Liver (tissue), 8 donors: ENCODE measurements at regions not wholly inside any gene's neighbourhood (a gene's known extent, or its start where the extent isn't known, plus 50 kb on each side); places are given as distances from the start of the nearest gene placed in this dataset.

Experiments used
- DNase-seq: peaks from one replicate; pipeline ENCODE4 v3.0.0-alpha.2; 2017; ENCODE audit warnings: low spot score
- H3K27ac ChIP-seq, 2 donors: one replicate each; pipeline ENCODE4 v1.7.0; 2013; ENCODE audit warnings: inconsistent platforms in 2 of 2, low read length in 2 of 2, control low read depth in 1 of 2, low read depth in 1 of 2, mild to moderate bottlenecking in 1 of 2
- H3K27me3 ChIP-seq, 4 donors: one replicate each; pipeline versions ENCODE4 v1.6.1 to v1.7.0; 2013; ENCODE audit warnings: low read length in 3 of 4, inconsistent platforms in 1 of 4, mild to moderate bottlenecking in 1 of 4, moderate library complexity in 1 of 4; ENCODE audit not compliant: control insufficient read depth in 4 of 4, insufficient read depth in 4 of 4
- H3K36me3 ChIP-seq, 4 donors: one replicate each; pipeline versions ENCODE4 v1.6.1 to v1.7.0; 2013; ENCODE audit warnings: low read length in 3 of 4, mild to moderate bottlenecking in 3 of 4, low read depth in 1 of 4, moderate library complexity in 1 of 4; ENCODE audit not compliant: control insufficient read depth in 4 of 4, insufficient read depth in 3 of 4
- H3K4me1 ChIP-seq, 4 donors: one replicate each; pipeline versions ENCODE4 v1.6.1 to v1.7.0; 2013; ENCODE audit warnings: low read length in 3 of 4, mild to moderate bottlenecking in 3 of 4, moderate library complexity in 1 of 4; ENCODE audit not compliant: control insufficient read depth in 4 of 4, insufficient read depth in 4 of 4
- H3K4me3 ChIP-seq, 3 donors: one replicate each; pipeline versions ENCODE4 v1.6.1 to v1.7.0; 2013; ENCODE audit warnings: low read length in 3 of 3, control low read depth in 1 of 3, low read depth in 1 of 3, mild to moderate bottlenecking in 1 of 3
- H3K9ac ChIP-seq, 2 donors: one replicate each; pipeline ENCODE4 v1.7.0; 2013; ENCODE audit warnings: low read length in 2 of 2, mild to moderate bottlenecking in 2 of 2, moderate library complexity in 2 of 2, control low read depth in 1 of 2, low read depth in 1 of 2
- H3K9me3 ChIP-seq, 4 donors: one replicate each; pipeline versions ENCODE4 v1.6.1 to v1.7.0; 2013; ENCODE audit warnings: low read length in 3 of 4; ENCODE audit not compliant: control insufficient read depth in 4 of 4
- ATF3 ChIP-seq: IDR thresholded peaks from 2 replicates; pipeline ENCODE4 v1.6.1; 2016; ENCODE audit warnings: antibody characterized with exemption
- CTCF ChIP-seq: fragments of 150-350 bp; IDR thresholded peaks from 2 replicates; pipeline ENCODE4 v1.5.1; 2017; ENCODE audit warnings: improper control_type of control experiment, low read depth, low read length; ENCODE audit not compliant: missing input control
- EGR1 ChIP-seq, 2 donors: IDR thresholded peaks; 2 replicates each; pipeline ENCODE4 v1.6.1; 2016 to 2018; ENCODE audit warnings: antibody characterized with exemption in 2 of 2, low read depth in 2 of 2
- FOXA1 ChIP-seq: IDR thresholded peaks from 2 replicates; pipeline ENCODE4 v1.6.1; 2016; ENCODE audit warnings: antibody characterized with exemption
- GABPA ChIP-seq, 2 donors: IDR thresholded peaks in 1 of 2; conservative IDR thresholded peaks in 1 of 2; 2 replicates each; pipeline ENCODE4 v1.6.1; 2016; ENCODE audit warnings: antibody characterized with exemption in 2 of 2, mild to moderate bottlenecking in 1 of 2, moderate library complexity in 1 of 2
- HNF4A ChIP-seq, 2 donors: conservative IDR thresholded peaks; 2 replicates each; pipeline ENCODE4 v1.6.1; 2016; ENCODE audit warnings: antibody characterized with exemption in 2 of 2, mild to moderate bottlenecking in 2 of 2
- HNF4G ChIP-seq: IDR thresholded peaks from 2 replicates; pipeline ENCODE4 v1.6.1; 2016; ENCODE audit warnings: antibody characterized with exemption
- JUND ChIP-seq, 2 donors: IDR thresholded peaks; 2 replicates each; pipeline ENCODE4 v1.6.1; 2016; ENCODE audit warnings: antibody characterized with exemption in 2 of 2
- MAX ChIP-seq: IDR thresholded peaks from 2 replicates; pipeline ENCODE4 v1.6.1; 2016; ENCODE audit warnings: antibody characterized with exemption
- NR2F2 ChIP-seq: IDR thresholded peaks from 2 replicates; pipeline ENCODE4 v1.6.1; 2016; ENCODE audit warnings: antibody characterized with exemption
- RAD21 ChIP-seq, 2 donors: IDR thresholded peaks; 2 replicates each; pipeline ENCODE4 v1.6.1; 2016; ENCODE audit warnings: antibody characterized with exemption in 2 of 2, mild to moderate bottlenecking in 2 of 2
- REST ChIP-seq: IDR thresholded peaks from 2 replicates; pipeline ENCODE4 v1.6.1; 2016; ENCODE audit warnings: antibody characterized with exemption, mild to moderate bottlenecking
- RXRA ChIP-seq, 2 donors: IDR thresholded peaks; 2 replicates each; pipeline ENCODE4 v1.6.1; 2017 to 2018; ENCODE audit warnings: antibody characterized with exemption in 2 of 2, mild to moderate bottlenecking in 1 of 2
- SP1 ChIP-seq: IDR thresholded peaks from 2 replicates; pipeline ENCODE4 v1.6.1; 2018; ENCODE audit warnings: antibody characterized with exemption, mild to moderate bottlenecking
- TAF1 ChIP-seq: conservative IDR thresholded peaks from 2 replicates; pipeline ENCODE4 v1.6.1; 2016; ENCODE audit warnings: antibody characterized with exemption, mild to moderate bottlenecking
- YY1 ChIP-seq: IDR thresholded peaks from 2 replicates; pipeline ENCODE4 v1.6.1; 2016; ENCODE audit warnings: antibody characterized with exemption, mild to moderate bottlenecking
- ZBTB33 ChIP-seq: IDR thresholded peaks from 2 replicates; pipeline ENCODE4 v1.6.1; 2016; ENCODE audit warnings: antibody characterized with exemption
- WGBS: extraction: QIAGEN DNeasy Blood & Tissue Kit; methylation state at CpG from one replicate; pipeline ENCODE4 v1.1.7; 2013; 5-methylcytosine and 5-hydroxymethylcytosine counted together
- donor health status: healthy.
- donor health status: healthy.
- donor health status: healthy.
- donor health status: healthy.
- donor health status: healthy.

- Histone ChIP-seq H3K27me3 (peaks cover 0 to 3% (median 0%) of the 10 kb centered on the region in 4 donors), H3K9ac (no peak overlapping the region), H3K4me1 (no peaks in the 10 kb centered on the region), H3K4me3 (no peak overlapping the region), H3K9me3 (peaks cover 0 to 8% (median 2%) of the 10 kb centered on the region in 4 donors), H3K27ac (no peak overlapping the region), H3K36me3 (no peaks in the 10 kb centered on the region)
- TF ChIP-seq RXRA (IDR thresholded peaks at IDR 0.05): no peak
- no peak for TF ChIP-seq JUND (IDR thresholded peaks at IDR 0.05)
- TF ChIP-seq HNF4G: no peak
- TF ChIP-seq ATF3: no peak
- no peak for TF ChIP-seq NR2F2
- no peak for TF ChIP-seq ZBTB33
- no peak for TF ChIP-seq YY1
- no peak for TF ChIP-seq TAF1
- TF ChIP-seq RAD21 (IDR thresholded peaks at IDR 0.05): no peak
- no peak for TF ChIP-seq FOXA1
- TF ChIP-seq GABPA (IDR thresholded peaks at IDR 0.05 in 1 of 2, conservative IDR thresholded peaks at IDR 0.05 in 1 of 2): no peak
- TF ChIP-seq REST: no peak
- TF ChIP-seq HNF4A (conservative IDR thresholded peaks at IDR 0.05): no peak
- no peak for TF ChIP-seq MAX
- TF ChIP-seq SP1: no peak
- TF ChIP-seq EGR1 (IDR thresholded peaks at IDR 0.05; ENCODE audit: low read depth in 2 of 2): no peak
- 90% methylated on average over 1 of the region's 1 CpG for WGBS
- no peak for DNase-seq
Observed at GRCh38 chr2:76180676-76181075, 470.0 kb upstream of the GCFC2 start.

GRCh38 chr2:76178610-76179009 is 467.9 kb upstream of the GCFC2 start:
- 85% methylated on average over 1 of the region's 1 CpG for WGBS
- DNase-seq: no peak
- Histone ChIP-seq H3K27me3 (no peaks in the 10 kb centered on the region), H3K36me3 (no peaks in the 10 kb centered on the region), H3K9ac (no peak overlapping the region), H3K27ac (no peak overlapping the region), H3K9me3 (peaks cover 0 to 8% (median 2%) of the 10 kb centered on the region in 4 donors), H3K4me1 (no peaks in the 10 kb centered on the region), H3K4me3 (no peak overlapping the region)
- no peak for TF ChIP-seq CTCF
- no peak for TF ChIP-seq TAF1
- TF ChIP-seq MAX: no peak
- no peak for TF ChIP-seq REST
- TF ChIP-seq RAD21 (IDR thresholded peaks at IDR 0.05): no peak
- TF ChIP-seq JUND (IDR thresholded peaks at IDR 0.05): no peak
- no peak for TF ChIP-seq ATF3
